HG03159 (cell line): ENCODE measurements at regions not wholly inside any gene's neighbourhood (a gene's known extent, or its start where the extent isn't known, plus 50 kb on each side); places are given as distances from the start of the nearest gene placed in this dataset.

ENCODE experiments used
- ATAC-seq: cut with Tn5 transposase; IDR thresholded peaks from one replicate; pipeline ENCODE4 v1.9.1; 2021; ENCODE audit warnings: mild to moderate bottlenecking, moderate library complexity; ENCODE audit not compliant: unreplicated experiment

- ATAC-seq, result no peak
These were observed 538.5 kb upstream of the WWC1 start for GRCh38 chr5:167752936-167753335.

DNA sequence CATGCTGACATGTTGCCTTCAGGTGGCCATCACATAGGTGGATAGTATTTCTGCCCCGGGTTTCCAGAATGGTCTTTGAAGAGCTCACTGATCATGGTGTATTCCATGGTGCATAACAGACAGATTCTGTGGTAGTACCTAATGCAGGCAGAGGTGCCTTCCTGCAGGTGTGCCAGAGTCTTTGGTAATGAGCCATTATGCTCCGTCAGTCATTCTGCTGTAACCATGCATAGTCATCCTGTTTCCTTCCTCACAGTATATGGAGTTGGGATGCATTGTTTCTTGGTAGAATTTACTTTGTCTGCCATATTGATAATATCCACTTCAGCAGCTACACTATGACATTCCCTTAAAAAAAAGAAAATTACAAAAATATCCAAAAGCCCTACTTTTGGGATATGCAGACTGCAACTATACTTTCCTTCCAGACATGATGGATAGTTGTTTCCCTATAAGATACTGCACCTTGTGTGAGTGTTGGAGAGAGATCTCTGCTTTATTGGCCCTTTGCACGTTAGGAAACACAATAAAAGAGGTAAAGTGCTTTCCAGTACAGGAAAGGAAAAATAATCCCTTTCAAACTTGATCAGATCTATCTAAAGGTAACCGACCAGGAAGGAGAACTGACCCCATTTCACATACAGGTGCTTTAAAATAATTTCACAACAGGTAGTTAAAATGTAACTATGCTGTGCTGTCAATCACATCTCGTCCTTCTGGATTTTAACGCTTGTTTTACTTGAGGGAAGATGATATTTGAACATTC is 537.5 kb upstream of the WWC1 start:
- no peak for ATAC-seq

GRCh38 chr5:167754501-167755021 is 536.9 kb upstream of the WWC1 start:
- ATAC-seq, result no peak

DNA sequence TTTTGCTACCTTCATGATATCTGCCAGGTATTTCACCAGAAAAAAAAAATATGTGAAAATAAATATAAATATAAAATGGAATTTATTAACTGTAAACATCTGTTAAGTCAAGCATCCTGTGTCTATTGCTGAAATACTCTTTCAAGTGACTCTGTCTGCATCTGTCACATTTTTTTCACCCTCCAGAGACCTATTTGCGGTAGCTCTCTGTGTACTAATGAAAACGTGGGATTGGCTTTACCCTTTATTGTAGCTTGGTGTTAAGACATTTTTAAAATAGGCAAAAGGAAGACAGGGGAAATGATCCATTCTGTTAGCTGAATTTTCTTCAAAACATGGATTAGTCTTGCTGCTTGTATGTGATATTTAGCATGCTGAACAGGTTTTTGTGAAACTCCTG is 536.0 kb upstream of the WWC1 start:
- ATAC-seq, result no peak

GRCh38 chr5:167759057-167759821 is 532.2 kb upstream of the WWC1 start:
- no peak for ATAC-seq

- ATAC-seq, result no peak
These were observed 527.7 kb upstream of the WWC1 start for GRCh38 chr5:167763772-167764171.

- ATAC-seq, result no peak
These were observed 526.7 kb upstream of the WWC1 start for GRCh38 chr5:167764641-167765289.

- ATAC-seq, result no peak
These were observed 526.1 kb upstream of the WWC1 start for GRCh38 chr5:167765352-167765751.

GRCh38 chr5:167766957-167767356 is 524.5 kb upstream of the WWC1 start:
- ATAC-seq, result no peak

- ATAC-seq, result no peak
These were observed 523.6 kb upstream of the WWC1 start for GRCh38 chr5:167767795-167768194.

DNA sequence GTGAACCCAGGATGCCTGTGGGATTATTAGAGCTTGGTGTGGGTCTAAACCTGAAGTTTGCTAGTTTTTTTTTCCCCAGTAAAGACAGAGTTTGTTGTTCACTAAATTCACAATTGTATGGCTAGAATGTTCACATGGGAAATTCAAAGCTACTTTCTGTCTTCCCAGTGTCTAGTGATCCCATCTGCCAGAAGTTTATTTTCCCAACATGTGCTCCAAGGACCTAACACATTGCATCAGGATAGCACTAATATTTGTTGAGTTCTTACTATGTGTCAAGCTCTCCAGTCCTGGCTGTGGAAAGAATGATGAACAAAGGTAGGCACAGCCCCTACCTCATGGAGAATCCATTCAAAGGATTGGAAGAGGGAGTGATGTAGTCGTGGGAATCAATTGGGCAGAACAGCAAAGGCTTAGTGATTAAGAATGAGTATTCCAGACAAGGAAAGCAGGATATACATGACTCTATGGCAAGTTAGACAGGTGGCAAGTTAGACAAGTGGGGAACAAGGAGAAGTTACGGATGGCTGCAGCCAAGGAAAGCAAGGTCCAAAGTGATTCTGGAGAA is 521.5 kb upstream of the WWC1 start:
- ATAC-seq, result no peak

GRCh38 chr5:167770461-167770860 is 521.0 kb upstream of the WWC1 start:
- ATAC-seq, result no peak

DNA sequence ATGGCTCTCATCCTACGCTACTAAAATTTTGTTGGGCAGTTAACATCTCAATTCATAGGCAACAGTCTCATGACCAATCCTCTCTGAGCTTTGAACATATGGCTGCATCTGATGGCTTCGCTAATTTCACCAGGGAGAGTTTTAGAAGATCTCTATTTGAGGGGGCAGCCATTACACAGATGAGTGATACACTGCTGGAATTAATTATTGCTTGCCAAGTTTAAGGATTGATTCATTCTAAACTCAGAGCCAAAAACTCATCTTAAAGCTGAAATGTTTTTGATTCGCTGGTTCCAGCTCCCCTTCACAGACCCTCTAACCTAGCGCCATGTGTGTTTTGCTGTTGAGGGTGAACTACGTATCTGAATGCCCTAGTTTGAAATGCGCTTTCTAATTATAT is 519.9 kb upstream of the WWC1 start:
- ATAC-seq, result no peak

- no peak for ATAC-seq
These were observed 517.7 kb upstream of the WWC1 start for GRCh38 chr5:167773668-167774301.

DNA sequence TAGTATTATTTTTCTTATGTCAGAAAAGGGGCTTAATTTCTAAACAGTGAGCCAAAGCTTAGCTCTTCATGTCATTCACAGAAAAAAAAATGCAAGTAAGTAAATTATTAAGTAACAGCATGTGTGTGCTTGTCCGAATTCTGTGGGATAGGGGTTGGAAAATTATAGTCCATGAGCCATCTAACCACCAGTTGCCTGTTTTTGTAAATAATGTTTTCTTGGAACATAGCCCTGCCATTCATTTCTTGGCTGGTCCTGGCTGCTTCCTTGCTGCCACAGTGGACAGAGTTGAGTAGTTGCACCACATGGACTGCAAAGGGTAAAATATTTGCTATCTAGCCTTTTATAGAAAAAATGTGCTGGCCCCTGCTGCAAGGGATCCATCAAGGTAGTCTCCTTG is 513.7 kb upstream of the WWC1 start:
- no peak for ATAC-seq

DNA sequence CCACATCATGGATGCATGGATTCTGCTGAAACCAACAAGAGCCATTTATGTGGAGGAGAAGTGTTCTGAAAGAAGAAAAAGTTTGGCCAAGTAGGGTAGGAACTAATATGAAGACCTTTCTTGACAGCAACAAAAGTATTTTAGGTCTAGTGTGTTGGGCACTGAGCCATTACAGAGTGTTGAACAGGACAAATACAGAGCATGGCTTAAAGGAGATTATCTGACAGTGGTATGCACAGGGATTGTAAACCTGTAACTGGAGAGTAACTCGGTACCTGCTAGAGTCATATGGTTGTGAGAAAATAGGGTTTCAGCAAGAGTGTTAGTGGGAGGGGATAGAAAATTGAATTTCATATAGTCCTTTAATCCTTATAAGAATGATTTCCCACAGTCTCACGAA is 513.2 kb upstream of the WWC1 start:
- ATAC-seq, result no peak

- no peak for ATAC-seq
These were observed 511.8 kb upstream of the WWC1 start for GRCh38 chr5:167779644-167780043.

DNA sequence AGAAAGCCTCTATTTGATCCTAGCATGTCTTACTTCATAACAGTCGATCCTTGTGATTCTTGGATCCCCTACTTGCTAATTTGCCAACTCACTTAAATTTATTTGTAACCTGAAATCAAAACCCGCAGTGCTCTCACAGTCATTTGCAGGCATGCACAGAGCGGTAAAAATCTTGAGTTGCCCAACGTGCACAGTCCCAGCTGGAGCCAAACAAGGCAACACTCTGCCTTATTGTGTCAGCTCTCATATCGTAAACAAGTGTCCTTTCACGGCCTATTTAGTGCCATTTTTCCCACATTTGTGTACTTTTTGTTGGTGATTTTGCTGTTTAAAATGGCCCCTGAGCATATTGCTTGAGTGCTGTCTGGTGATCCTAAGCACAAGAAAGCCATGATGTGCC is 511.3 kb upstream of the WWC1 start:
- ATAC-seq, result no peak

DNA sequence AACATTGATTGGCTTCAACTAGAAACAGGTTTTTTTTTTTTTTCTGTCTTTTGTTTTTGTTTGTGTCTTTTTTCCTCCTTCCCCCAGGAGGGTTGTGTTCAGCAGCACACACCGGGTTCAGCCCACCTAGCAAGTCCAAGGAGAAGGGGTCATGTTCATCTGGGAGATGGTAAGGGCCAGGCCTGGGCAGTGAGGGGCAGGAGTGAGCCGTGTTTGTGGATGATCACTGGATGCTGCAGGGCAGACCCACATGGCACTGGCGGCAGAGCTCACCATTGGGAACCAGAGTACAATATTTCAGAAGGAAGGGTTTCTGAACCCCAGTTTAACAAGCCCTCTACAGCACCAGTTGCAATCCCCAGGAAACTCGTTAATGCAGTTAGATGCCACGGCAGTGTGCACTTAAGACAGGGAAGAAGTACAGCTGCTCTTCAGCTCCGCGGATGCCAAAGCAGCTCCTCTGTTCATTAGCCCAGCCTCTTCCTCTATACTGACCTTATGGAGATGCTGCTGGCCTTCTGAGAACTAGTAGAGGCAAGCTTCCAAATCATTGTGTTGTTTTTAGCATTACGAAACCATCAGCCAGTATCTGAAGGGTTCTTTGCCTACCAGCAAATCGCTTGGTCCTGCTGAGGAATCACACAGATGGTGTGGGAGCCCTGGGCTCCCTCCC is 508.2 kb upstream of the WWC1 start:
- ATAC-seq, result no peak

DNA sequence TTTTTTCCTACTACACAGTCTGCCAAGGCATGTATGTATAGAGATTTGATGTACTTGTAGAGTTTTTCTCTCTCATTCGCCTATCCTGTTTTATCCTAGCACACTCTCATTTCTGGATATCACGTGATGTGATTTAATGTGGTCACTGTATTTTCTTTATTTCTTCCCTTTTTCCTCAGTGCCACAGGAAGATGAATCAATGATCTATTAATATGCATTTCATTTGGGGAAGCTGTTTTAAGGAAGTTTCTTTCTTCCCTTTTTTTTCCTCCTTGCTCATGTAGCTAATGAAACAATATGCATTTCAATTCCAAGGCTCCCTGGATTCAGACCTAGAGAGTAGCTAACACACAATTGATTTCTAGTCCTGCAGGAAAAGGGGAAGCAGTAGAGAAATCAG is 506.3 kb upstream of the WWC1 start:
- no peak for ATAC-seq
